K562 (cell line): ENCODE measurements at regions not wholly inside any gene's neighbourhood (a gene's known extent, or its start where the extent isn't known, plus 50 kb on each side); places are given as distances from the start of the nearest gene placed in this dataset.

Source experiments
- ATAC-seq: fragments of 200-7000 bp; cut with Tn5 transposase; 3 replicates; pipeline ENCODE4 v1.9.1; 2020; ENCODE audit warnings: moderate library complexity
- BruUV-seq: library from RNA; stranded (reverse); fragments of 400-500 nt; replicated peaks from 2 replicates; lab custom pipeline; 2021; lab: Mats Ljungman, UMichigan
- CTCF ChIA-PET: fragments of 300-600 bp; formaldehyde crosslinking; extraction: SDS; loops from one replicate; lab custom pipeline; 2021; ENCODE audit warnings: low intra/inter-chr PET ratio; lab: Yijun Ruan, JAX
- POLR2A ChIA-PET: fragments of 300-600, 350-650 bp; sonication (Branson Sonifier 250); formaldehyde crosslinking; extraction: SDS; loops from one replicate; lab custom pipeline; 2021; ENCODE audit warnings: antibody characterized with exemption, inconsistent platforms; lab: Yijun Ruan, JAX
- DNase-seq, 4 experiments: peaks; one replicate each; pipeline versions ENCODE4 v3.0.0 to v3.0.0-alpha.2; 2011 to 2018; ENCODE audit warnings: low spot score in 3 of 4, mixed read lengths in 3 of 4; ENCODE audit errors: extremely low read depth in 1 of 4
- FAIRE-seq: peaks from 2 replicates; lab custom pipeline; 2011; peaks lifted over from hg19 to GRCh38; lab: Jason Lieb, UNC
- H2AFZ ChIP-seq: 2 replicates; pipeline ENCODE4 v1.6.0; 2011; ENCODE audit warnings: low read depth, low read length, control low read depth, inconsistent platforms
- H3K27ac ChIP-seq: fragments of 200-600 bp; 3 replicates; pipeline ENCODE4 v1.8.0; 2011; ENCODE audit warnings: low read depth, mild to moderate bottlenecking, control low read depth, inconsistent platforms, low read length, moderate library complexity, mixed read lengths; ENCODE audit errors: extremely low read depth
- H3K27me3 ChIP-seq, 2 experiments: fragments of 300-600 bp in 1 of 2; 2 replicates in 1 of 2; 3 replicates in 1 of 2; pipeline versions ENCODE4 v1.6.0 to v1.8.0; 2011; ENCODE audit warnings: inconsistent platforms in 2 of 2, low read length in 2 of 2, mild to moderate bottlenecking in 1 of 2, mixed read lengths in 1 of 2, moderate library complexity in 1 of 2; ENCODE audit not compliant: control insufficient read depth in 2 of 2, insufficient read depth in 2 of 2
- H3K36me3 ChIP-seq: fragments of 300-600 bp; 3 replicates; pipeline ENCODE4 v1.8.0; 2011; ENCODE audit warnings: mild to moderate bottlenecking, low read length, inconsistent platforms; ENCODE audit not compliant: control insufficient read depth, insufficient read depth
- H3K4me1 ChIP-seq, 2 experiments: fragments of 200-600 bp in 1 of 2; replicated peaks in 1 of 2; 2 replicates in 1 of 2; 3 replicates in 1 of 2; pipeline versions ENCODE4 v1.5.1 to v1.8.0; 2011; ENCODE audit warnings: inconsistent platforms in 2 of 2, low read length in 2 of 2, mild to moderate bottlenecking in 1 of 2, mixed read lengths in 1 of 2, moderate library complexity in 1 of 2; ENCODE audit not compliant: control insufficient read depth in 2 of 2, insufficient read depth in 2 of 2
- H3K4me2 ChIP-seq: 2 replicates; pipeline ENCODE4 v1.6.1; 2011; ENCODE audit warnings: low read length, control low read depth, inconsistent platforms, mixed read lengths; ENCODE audit not compliant: insufficient read depth
- H3K4me3 ChIP-seq: fragments of 200-600 bp; sonication (generic), shearing (Covaris generic); 2 replicates; pipeline ENCODE4 v1.5.1; 2016; ENCODE audit warnings: control low read depth, inconsistent platforms
- H3K79me2 ChIP-seq: fragments of 200-600 bp; 3 replicates; pipeline ENCODE4 v1.8.0; 2011; ENCODE audit warnings: low read length, inconsistent platforms; ENCODE audit not compliant: control insufficient read depth, insufficient read depth
- H3K9ac ChIP-seq, 2 experiments: 2 replicates each; pipeline versions ENCODE4 v1.6.0 to v1.6.1; 2011; ENCODE audit warnings: low read depth in 2 of 2, low read length in 2 of 2, control low read depth in 1 of 2, inconsistent platforms in 1 of 2, mild to moderate bottlenecking in 1 of 2, mixed read lengths in 1 of 2; ENCODE audit not compliant: insufficient read depth in 1 of 2
- H3K9me1 ChIP-seq: one replicate; pipeline ENCODE4 v1.6.0; 2011; ENCODE audit warnings: inconsistent platforms, mild to moderate bottlenecking, low read length, moderate library complexity; ENCODE audit not compliant: control insufficient read depth, insufficient read depth
- H3K9me3 ChIP-seq: replicated peaks from 2 replicates; pipeline ENCODE4 v1.5.1; 2011; ENCODE audit warnings: low read depth, low read length, inconsistent platforms; ENCODE audit not compliant: control insufficient read depth, insufficient read depth
- H4K20me1 ChIP-seq: replicated peaks from 2 replicates; pipeline ENCODE4 v1.6.1; 2011; ENCODE audit warnings: low read length, inconsistent platforms, mixed read lengths; ENCODE audit not compliant: control insufficient read depth, insufficient read depth
- ARID3A ChIP-seq: IDR thresholded peaks from 2 replicates; pipeline ENCODE4 v1.6.1; 2012; ENCODE audit warnings: low read depth, low read length, improper control_type of control experiment, borderline replicate concordance
- MCM2 ChIP-seq: fragments of 450-650 bp; IDR thresholded peaks from 2 replicates; pipeline ENCODE4 v1.6.1; 2017; ENCODE audit warnings: low read depth, mild to moderate bottlenecking
- MEIS2 ChIP-seq: fragments of 450-650 bp; IDR thresholded peaks from 2 replicates; pipeline ENCODE4 v1.6.1; 2014; ENCODE audit warnings: mild to moderate bottlenecking; ENCODE audit not compliant: partially characterized antibody
- PTRF ChIP-seq: fragments of 450-650 bp; IDR thresholded peaks from 2 replicates; pipeline ENCODE4 v1.6.1; 2016; ENCODE audit warnings: mild to moderate bottlenecking, missing genetic modification characterization, missing compliant biosample characterization
- SFPQ ChIP-seq: fragments of 200-400 bp; formaldehyde crosslinking; IDR thresholded peaks from 2 replicates; pipeline ENCODE4 v1.6.1; 2017; ENCODE audit warnings: mild to moderate bottlenecking, low read depth, low read length, moderate library complexity
- SREBF2 ChIP-seq: sonication (generic); formaldehyde crosslinking; IDR thresholded peaks from 2 replicates; pipeline ENCODE4 v1.4.0; 2020; ENCODE audit warnings: mild to moderate bottlenecking, missing genetic modification reagents
- ZFP91 ChIP-seq: sonication (generic); formaldehyde crosslinking; IDR thresholded peaks from 2 replicates; pipeline ENCODE4 v1.8.0; 2022; ENCODE audit warnings: mild to moderate bottlenecking, missing genetic modification reagents
- ZNF79 ChIP-seq: fragments of 250-450 bp; sonication (Bioruptor Pico); IDR thresholded peaks from 2 replicates; pipeline ENCODE4 v1.4.0; 2020; ENCODE audit warnings: low read depth, mild to moderate bottlenecking, moderate library complexity
- WGBS: fragments of 100-300 bp; shearing (Covaris generic); methylation state at CpG from one replicate; pipeline ENCODE4 v1.1.6; 2016; ENCODE audit warnings: low coverage, mixed read lengths; ENCODE audit not compliant: insufficient coverage; ENCODE audit errors: missing lambda C conversion rate; 5-methylcytosine and 5-hydroxymethylcytosine counted together
- in situ Hi-C: fragments of 300-500 bp; cut with MboI; formaldehyde crosslinking; loops from 4 replicates; pipeline ENCODE4 v1.15.0; 2018; ENCODE audit warnings: inconsistent platforms, mixed read lengths
- intact Hi-C: fragments of 100-400 bp; cut with micrococcal nuclease; formaldehyde crosslinking; loops from 2 replicates; pipeline ENCODE4 v1.14.2; 2022

GRCh38 chr5:153342487-153342886, 148.0 kb upstream of the GRIA1 start:
- no peak for ATAC-seq
- no peaks in the 10 kb centered on the region for H3K79me2 ChIP-seq
- no peak for FAIRE-seq
- H3K27ac ChIP-seq: no peak overlapping the region
- H3K4me3 ChIP-seq: no peak overlapping the region
- BruUV-seq: no TSS peak
- intact Hi-C loops: no loop called here
- H3K36me3 ChIP-seq: no peaks in the 10 kb centered on the region
- no peaks in the 10 kb centered on the region for H3K9me1 ChIP-seq
- no peak overlapping the region for H3K9ac ChIP-seq
- H3K4me2 ChIP-seq: no peak overlapping the region
- POLR2A ChIA-PET: no interaction called here
- no peak overlapping the region for H2AFZ ChIP-seq
- TF ChIP-seq SREBF2 (no peak), ARID3A (no peak), ZNF79 (CRISPR knock-in tag) (no peak), MCM2 (no peak), PTRF (no peak), SFPQ (no peak), ZFP91 (CRISPR knock-in tag) (no peak), MEIS2 (no peak)
- WGBS: 0% methylated on average over 1 of the region's 1 CpG
- DNase-seq: no peak
- CTCF ChIA-PET: no interaction called here
- in situ Hi-C loops: no loop called here
- H3K27me3 ChIP-seq: no peaks in the 10 kb centered on the region
- no peaks in the 10 kb centered on the region for H3K9me3 ChIP-seq
- no peaks in the 10 kb centered on the region for H4K20me1 ChIP-seq
- H3K4me1 ChIP-seq: no peaks in the 10 kb centered on the region
